Central memory CD8-positive, alpha-beta T cell (primary cell): ENCODE measurements at regions not wholly inside any gene's neighbourhood (a gene's known extent, or its start where the extent isn't known, plus 50 kb on each side); places are given as distances from the start of the nearest gene placed in this dataset.

ENCODE experiments used
- ATAC-seq: fragments of 150-1000 bp; cut with Tn5 transposase; replicated peaks from 2 replicates; pipeline ENCODE4 v1.10.0; 2022; ENCODE audit warnings: mild to moderate bottlenecking, moderate FRiP score, moderate number of reproducible peaks; ENCODE audit not compliant: poor library complexity, severe bottlenecking; ENCODE audit errors: extremely low read depth
- DNase-seq, 2 donors: peaks; one replicate each; pipeline ENCODE4 v3.0.0; 2021; ENCODE audit warnings: low spot score in 2 of 2
- H3K27ac Mint-ChIP-seq: one replicate; pipeline ENCODE4 v1.8.0; 2022; ENCODE audit warnings: low read depth, mild to moderate bottlenecking, moderate library complexity, mixed read lengths
- H3K27me3 Mint-ChIP-seq: one replicate; pipeline ENCODE4 v1.8.0; 2022; ENCODE audit warnings: mixed read lengths
- H3K36me3 Mint-ChIP-seq: one replicate; pipeline ENCODE4 v1.8.0; 2022; ENCODE audit warnings: mild to moderate bottlenecking, moderate library complexity, mixed read lengths; ENCODE audit not compliant: insufficient read depth
- H3K4me1 Mint-ChIP-seq: one replicate; pipeline ENCODE4 v1.8.0; 2022; ENCODE audit warnings: mixed read lengths
- H3K4me3 Mint-ChIP-seq: one replicate; pipeline ENCODE4 v1.8.0; 2022; ENCODE audit warnings: mild to moderate bottlenecking, moderate library complexity, mixed read lengths
- H3K9me3 Mint-ChIP-seq: one replicate; pipeline ENCODE4 v1.8.0; 2022; ENCODE audit warnings: mixed read lengths

DNA sequence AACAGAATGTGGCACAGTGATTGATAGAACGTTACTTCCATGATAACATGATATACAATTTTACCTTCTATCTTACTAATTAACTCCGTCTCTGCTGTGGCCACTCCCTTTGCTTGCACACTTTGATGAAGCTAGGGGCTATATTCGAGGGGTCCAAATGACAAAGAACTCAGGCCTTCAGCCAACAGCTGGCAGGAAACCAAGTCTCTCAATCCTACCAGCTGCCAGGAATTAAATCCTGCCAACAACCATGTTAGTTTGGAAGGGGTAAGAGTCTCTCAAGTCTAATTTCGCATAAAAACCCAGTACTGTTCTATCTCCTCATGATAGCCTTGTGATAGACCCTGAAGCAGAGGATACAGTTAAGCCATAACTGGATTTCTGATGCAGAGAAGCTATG lies 1122.9 kb upstream of the PCDH10 start:
- ATAC-seq, result no peak
- no peaks in the 10 kb centered on the region for H3K27me3 Mint-ChIP-seq
- H3K4me3 Mint-ChIP-seq, result no peak overlapping the region
- H3K27ac Mint-ChIP-seq, result no peak overlapping the region
- no peaks in the 10 kb centered on the region for H3K4me1 Mint-ChIP-seq
- H3K36me3 Mint-ChIP-seq, result no peaks in the 10 kb centered on the region
- H3K9me3 Mint-ChIP-seq, result peaks cover 17% of the 10 kb centered on the region
- DNase-seq, result no peak

DNA sequence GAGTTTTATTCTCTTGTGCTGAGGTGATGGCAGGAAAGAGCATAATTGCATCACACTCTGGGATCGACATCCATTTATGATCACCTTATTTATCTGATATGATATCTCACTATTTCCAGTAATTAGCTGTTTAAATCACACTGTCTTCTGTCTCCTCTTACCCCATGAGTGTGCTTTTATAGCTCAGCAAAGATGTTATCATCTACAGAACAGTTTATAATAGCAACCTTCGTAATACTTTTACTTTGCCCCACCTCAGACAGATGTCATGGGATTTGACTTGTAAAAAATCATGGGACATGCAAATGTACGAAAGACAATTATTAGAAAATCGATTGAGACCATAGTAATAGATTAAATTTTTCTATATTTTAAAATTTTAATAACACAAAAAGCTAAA lies 1122.3 kb upstream of the PCDH10 start:
- no peaks in the 10 kb centered on the region for H3K36me3 Mint-ChIP-seq
- DNase-seq (no peak), ATAC-seq (no peak)
- no peaks in the 10 kb centered on the region for H3K4me1 Mint-ChIP-seq
- H3K27ac Mint-ChIP-seq, result no peak overlapping the region
- peaks cover 17% of the 10 kb centered on the region for H3K9me3 Mint-ChIP-seq
- H3K4me3 Mint-ChIP-seq, result no peak overlapping the region
- H3K27me3 Mint-ChIP-seq, result no peaks in the 10 kb centered on the region

DNA sequence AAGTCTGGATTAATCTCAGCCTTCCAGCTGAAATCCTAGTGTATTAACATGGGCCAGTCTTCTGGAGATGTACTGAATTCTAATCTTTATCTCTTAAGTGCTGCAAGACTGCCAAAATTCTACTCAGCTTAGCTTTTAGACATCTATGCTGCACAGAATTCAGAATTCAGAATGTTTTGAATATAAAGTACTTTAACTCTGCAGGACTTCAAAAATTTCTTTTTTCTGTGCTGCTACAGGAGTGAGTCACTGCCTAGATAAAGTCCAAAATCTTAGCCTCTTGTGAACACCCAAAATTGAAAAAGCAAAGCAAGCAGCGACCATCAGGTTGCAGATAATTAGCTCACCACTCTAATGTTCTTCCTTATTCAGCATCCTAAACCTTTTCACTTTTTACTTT lies 1092.6 kb upstream of the PCDH10 start:
- no peak overlapping the region for H3K4me3 Mint-ChIP-seq
- H3K9me3 Mint-ChIP-seq, result peaks cover 30% of the 10 kb centered on the region
- no peak overlapping the region for H3K27ac Mint-ChIP-seq
- H3K27me3 Mint-ChIP-seq, result no peaks in the 10 kb centered on the region
- ATAC-seq (no peak), DNase-seq (no peak)
- H3K4me1 Mint-ChIP-seq, result no peaks in the 10 kb centered on the region
- no peaks in the 10 kb centered on the region for H3K36me3 Mint-ChIP-seq

DNA sequence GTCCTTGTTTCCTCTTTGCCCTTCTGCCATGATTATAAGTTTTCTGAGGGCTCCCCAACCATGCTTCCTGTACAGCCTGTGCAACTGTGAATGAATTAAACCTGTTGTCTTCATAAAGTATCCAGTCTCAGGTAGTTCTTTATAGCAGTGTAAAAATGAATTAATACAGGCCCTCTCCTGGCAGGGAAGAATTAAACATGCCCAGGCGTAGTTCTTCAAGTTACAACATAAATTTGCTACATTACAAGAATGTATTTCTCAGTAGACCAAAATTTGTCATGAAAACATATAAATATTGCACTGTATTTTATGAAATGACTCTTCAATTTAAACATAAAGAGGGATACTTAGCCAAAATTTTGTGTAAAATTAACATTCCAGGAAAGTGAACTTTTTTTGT lies 1089.9 kb upstream of the PCDH10 start:
- ATAC-seq, result no peak
- H3K27me3 Mint-ChIP-seq, result no peaks in the 10 kb centered on the region
- H3K4me1 Mint-ChIP-seq, result no peaks in the 10 kb centered on the region
- no peak overlapping the region for H3K4me3 Mint-ChIP-seq
- no peak overlapping the region for H3K27ac Mint-ChIP-seq
- H3K9me3 Mint-ChIP-seq, result peaks cover 28% of the 10 kb centered on the region
- no peaks in the 10 kb centered on the region for H3K36me3 Mint-ChIP-seq
- no peak for DNase-seq

DNA sequence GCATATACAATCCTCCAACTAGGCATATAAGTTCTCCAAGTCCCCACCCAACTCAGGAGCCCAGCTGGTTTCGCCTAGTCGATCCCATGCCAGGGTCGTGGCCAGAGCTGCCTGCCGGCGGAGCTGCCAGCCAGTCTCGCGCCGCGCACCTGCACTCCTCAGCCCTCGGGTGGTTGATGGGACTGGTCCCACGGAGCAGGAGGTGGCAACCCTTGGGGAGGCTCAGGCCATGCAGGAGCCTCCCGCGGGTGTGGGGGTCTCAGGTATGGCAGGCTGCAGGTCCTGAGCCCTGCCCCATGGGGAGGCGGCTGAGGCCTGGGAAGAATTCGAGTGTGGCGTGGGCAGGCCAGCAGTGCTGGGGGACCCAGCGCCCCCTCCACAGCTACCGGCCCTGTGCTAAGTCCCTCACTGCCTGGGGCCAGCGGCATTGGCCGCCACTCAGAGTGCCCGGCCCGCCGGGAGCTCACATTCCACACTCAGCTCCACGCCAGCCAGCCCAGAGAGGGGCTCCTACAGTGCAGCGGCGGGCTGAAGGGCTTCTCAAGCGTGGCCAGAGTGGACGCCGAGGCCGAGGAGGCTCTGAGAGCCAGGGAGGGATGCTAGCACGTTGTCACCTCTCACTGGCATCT lies 1086.4 kb upstream of the PCDH10 start:
- H3K36me3 Mint-ChIP-seq, result no peaks in the 10 kb centered on the region

DNA sequence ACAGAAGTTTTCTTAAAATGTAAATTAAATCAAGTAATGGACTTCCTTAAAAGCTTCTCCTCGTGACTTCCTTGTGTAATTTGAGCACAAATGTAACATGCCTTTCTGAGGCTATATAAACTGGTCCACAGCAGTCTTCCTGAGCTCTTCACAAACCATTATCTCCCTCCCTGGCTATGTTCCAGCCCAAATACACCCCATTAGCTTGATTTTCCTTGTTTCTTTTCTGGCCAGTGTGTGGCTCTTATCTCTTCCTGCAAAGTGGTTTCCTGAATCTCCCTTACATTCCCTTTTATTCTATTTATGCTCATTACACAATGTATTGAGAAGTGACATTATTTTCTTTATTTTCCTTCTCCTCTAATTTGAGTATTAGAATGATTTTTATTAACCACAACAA lies 1085.3 kb upstream of the PCDH10 start:
- DNase-seq, result no peak
- Mint-ChIP-seq H3K9me3 (peaks cover 16% of the 10 kb centered on the region), H3K27ac (no peak overlapping the region), H3K36me3 (no peaks in the 10 kb centered on the region), H3K4me3 (no peak overlapping the region), H3K4me1 (no peaks in the 10 kb centered on the region), H3K27me3 (no peaks in the 10 kb centered on the region)
- no peak for ATAC-seq

More for the DNA sequence above, 1086.4 kb upstream of the PCDH10 start:
- DNase-seq (no peak), ATAC-seq (no peak)
- Mint-ChIP-seq H3K27ac (no peak overlapping the region), H3K4me3 (no peak overlapping the region), H3K27me3 (no peaks in the 10 kb centered on the region), H3K4me1 (no peaks in the 10 kb centered on the region), H3K9me3 (peaks cover 21% of the 10 kb centered on the region)

DNA sequence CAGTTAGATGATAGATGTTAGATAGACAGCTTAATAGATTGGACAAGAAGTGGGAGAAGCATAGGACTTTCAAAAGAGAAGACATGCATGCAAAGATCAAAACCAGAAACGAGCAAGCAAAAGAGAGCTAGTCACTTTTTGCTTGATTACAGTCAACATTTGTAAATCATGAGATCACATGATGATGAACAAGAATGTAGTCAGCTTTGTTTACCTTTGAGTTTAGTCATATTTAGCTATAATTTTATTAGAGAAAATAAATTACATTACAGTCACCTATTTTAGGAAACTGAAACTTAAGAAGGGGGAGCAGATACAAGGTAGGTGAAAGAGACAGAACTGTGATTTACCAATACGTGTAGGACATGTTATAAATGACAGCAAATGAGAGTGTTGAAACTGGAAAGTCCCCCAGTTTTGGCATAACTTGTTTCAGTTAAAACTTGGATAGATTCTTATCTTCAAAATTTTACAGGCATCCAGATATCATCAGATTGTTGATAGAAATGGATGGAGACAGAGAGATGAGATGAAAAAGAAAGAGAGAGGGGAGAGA lies 1083.1 kb upstream of the PCDH10 start:
- no peak for ATAC-seq
- Mint-ChIP-seq H3K27me3 (no peaks in the 10 kb centered on the region), H3K27ac (no peak overlapping the region), H3K4me3 (no peak overlapping the region), H3K9me3 (peaks cover 11% of the 10 kb centered on the region), H3K36me3 (no peaks in the 10 kb centered on the region), H3K4me1 (no peaks in the 10 kb centered on the region)
- DNase-seq, result no peak

DNA sequence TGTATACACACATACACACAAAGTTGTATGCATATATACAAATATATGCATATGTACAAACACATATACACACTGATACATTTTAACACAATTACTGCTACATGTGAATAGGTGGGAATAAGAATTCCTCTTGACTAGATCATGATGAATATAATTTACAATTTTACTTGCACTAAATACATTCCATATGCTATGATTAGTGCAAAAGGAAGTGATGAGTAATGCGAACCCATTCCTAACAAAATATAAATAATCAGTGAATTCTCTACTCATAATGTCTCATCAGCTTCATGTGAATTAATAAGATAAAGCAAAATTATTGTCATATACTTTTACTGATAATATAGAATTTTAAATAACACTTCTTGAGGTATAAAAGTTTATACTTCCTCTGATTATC lies 1077.3 kb upstream of the PCDH10 start:
- Mint-ChIP-seq H3K4me1 (no peaks in the 10 kb centered on the region), H3K9me3 (peaks cover 5% of the 10 kb centered on the region), H3K27me3 (no peaks in the 10 kb centered on the region), H3K36me3 (no peaks in the 10 kb centered on the region), H3K27ac (no peak overlapping the region), H3K4me3 (no peak overlapping the region)
- ATAC-seq (no peak), DNase-seq (no peak)

DNA sequence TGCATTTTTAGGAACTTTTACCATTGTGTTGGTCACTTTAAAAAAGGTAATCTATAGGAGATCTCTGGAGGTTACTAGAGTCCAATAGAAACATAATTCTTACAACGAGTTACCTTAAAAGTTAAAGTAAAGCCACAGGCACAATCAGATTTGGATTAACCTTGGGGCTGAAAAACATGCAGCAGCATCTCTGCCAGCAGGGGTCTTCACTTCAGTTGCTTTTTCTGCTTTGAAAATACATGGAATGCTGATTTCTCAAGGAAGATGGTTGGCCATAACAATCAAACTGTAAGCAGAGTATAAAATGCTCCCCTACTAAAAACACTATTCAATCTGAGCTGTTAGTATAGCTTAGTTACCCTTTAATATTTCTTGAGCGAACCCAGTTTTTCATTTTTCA lies 1072.3 kb upstream of the PCDH10 start:
- Mint-ChIP-seq H3K36me3 (no peaks in the 10 kb centered on the region), H3K27ac (no peak overlapping the region), H3K27me3 (no peaks in the 10 kb centered on the region), H3K4me1 (no peaks in the 10 kb centered on the region), H3K4me3 (no peak overlapping the region), H3K9me3 (peaks cover 23% of the 10 kb centered on the region)
- ATAC-seq, result no peak
- DNase-seq, result no peak

DNA sequence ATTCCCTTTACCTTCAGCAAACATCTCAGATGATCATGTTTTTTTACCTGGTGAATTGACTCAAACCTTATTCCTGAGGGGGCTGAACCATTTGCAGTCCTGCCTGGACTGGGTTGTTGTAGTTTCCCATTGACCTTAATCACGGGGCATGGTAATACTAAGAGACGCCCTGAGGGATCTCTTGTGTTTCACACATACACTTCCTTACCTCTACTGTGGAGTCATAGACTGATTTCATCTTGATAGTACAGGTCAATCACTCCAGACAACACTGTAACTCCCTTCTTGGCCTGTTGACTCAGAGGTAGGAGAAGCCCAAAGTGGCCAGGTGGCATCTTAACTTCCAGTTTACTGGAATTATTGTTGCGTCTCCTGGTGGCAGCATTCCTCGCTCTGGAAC lies 1064.0 kb upstream of the PCDH10 start:
- H3K27ac Mint-ChIP-seq, result no peak overlapping the region

DNA sequence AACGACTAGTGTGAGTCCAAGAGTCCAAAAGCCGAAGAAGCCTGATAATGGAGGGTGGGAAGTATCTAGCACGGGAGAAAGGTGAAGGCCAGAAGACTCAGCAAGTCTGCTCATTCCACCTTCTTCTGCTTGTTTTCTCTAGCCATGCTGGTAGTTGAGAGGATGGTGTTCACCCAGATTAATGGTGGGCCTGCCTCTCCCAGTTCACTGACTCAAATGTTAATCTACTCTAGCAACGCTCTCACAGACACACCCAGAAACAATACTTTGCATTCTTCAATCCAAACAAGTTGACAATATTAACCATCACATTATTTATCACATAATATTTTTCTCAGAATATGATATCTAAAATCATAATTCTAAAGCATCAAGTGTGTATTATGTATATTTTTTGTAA lies 1055.1 kb upstream of the PCDH10 start:
- Mint-ChIP-seq H3K4me3 (no peak overlapping the region), H3K4me1 (no peaks in the 10 kb centered on the region), H3K27me3 (no peaks in the 10 kb centered on the region), H3K36me3 (no peaks in the 10 kb centered on the region), H3K27ac (no peak overlapping the region), H3K9me3 (peaks cover 11% of the 10 kb centered on the region)
- no peak for ATAC-seq
- DNase-seq, result no peak

More for the DNA sequence above, 1064.0 kb upstream of the PCDH10 start:
- Mint-ChIP-seq H3K4me3 (no peak overlapping the region), H3K27me3 (no peaks in the 10 kb centered on the region), H3K9me3 (peaks cover 31% of the 10 kb centered on the region), H3K4me1 (no peaks in the 10 kb centered on the region), H3K36me3 (no peaks in the 10 kb centered on the region)
- no peak for DNase-seq
- ATAC-seq, result no peak

DNA sequence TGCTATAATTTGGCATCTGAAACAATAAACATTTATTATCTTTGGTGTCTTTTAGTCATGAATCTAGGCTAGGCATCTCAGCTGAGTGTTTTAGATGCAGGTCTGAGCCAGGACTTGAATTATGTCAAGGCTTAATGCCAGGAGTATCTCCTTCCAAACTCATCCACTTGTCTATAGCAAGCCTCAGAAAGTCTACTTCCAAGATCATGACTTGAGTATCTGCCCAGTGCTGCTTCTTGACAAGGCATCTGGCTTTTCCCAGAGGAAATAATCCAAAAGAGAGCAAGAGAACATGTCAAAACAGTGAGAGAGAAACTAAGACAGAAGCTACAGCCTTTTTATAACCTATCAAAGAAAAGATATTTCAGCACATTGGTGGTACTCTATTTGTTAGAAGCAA lies 1052.1 kb upstream of the PCDH10 start:
- Mint-ChIP-seq H3K27ac (no peak overlapping the region), H3K4me3 (no peak overlapping the region), H3K27me3 (no peaks in the 10 kb centered on the region), H3K4me1 (no peaks in the 10 kb centered on the region), H3K36me3 (no peaks in the 10 kb centered on the region), H3K9me3 (peaks cover 6% of the 10 kb centered on the region)
- no peak for ATAC-seq
- no peak for DNase-seq

DNA sequence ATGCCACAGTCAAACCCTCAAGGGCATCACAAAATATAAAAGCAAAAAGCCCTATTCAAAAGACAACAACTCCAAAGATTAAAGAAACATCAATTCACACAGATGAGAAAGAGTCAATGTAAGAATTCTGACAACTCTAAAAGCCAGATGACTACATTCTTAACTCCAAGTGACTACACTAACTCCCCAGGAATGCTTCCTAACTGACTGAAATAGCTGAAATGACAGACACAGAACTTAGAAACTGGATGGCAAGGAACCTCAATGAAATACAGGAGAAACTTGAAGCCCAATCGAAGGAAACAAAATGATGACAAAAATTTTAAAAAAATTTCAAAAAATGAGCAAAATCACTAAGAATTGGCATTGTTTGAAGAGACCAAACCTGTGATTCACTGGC lies 1047.6 kb upstream of the PCDH10 start:
- Mint-ChIP-seq H3K4me1 (no peaks in the 10 kb centered on the region), H3K36me3 (no peaks in the 10 kb centered on the region), H3K9me3 (peaks cover 15% of the 10 kb centered on the region), H3K27me3 (no peaks in the 10 kb centered on the region), H3K4me3 (no peak overlapping the region), H3K27ac (no peak overlapping the region)
- ATAC-seq, result no peak
- no peak for DNase-seq
